Gastroesophageal sphincter (tissue), 4 donors: ENCODE measurements at regions not wholly inside any gene's neighbourhood (a gene's known extent, or its start where the extent isn't known, plus 50 kb on each side); places are given as distances from the start of the nearest gene placed in this dataset.

Experiments
- ATAC-seq: fragments of 150-250 bp; one replicate; pipeline ENCODE4 v1.9.1; 2016; ENCODE audit warnings: mild to moderate bottlenecking, moderate library complexity
- H3K27ac ChIP-seq, 4 donors: fragments of 200-600 bp; sonication (generic) in 3 of 4; 1 replicate in 3 of 4; 2 replicates in 1 of 4; pipeline ENCODE4 v1.5.1; 2016 to 2019
- H3K27me3 ChIP-seq: fragments of 200-600 bp; sonication (generic); one replicate; pipeline ENCODE4 v1.5.1; 2019
- H3K36me3 ChIP-seq, 2 donors: fragments of 200-600 bp; sonication (generic); one replicate each; pipeline ENCODE4 v1.5.1; 2019; ENCODE audit warnings: control low read depth in 1 of 2
- H3K4me1 ChIP-seq, 3 donors: fragments of 200-600 bp; sonication (generic); 1 replicate in 2 of 3; 2 replicates in 1 of 3; pipeline ENCODE4 v1.5.1; 2016 to 2019; ENCODE audit warnings: control low read depth in 2 of 3
- H3K4me3 ChIP-seq, 2 donors: fragments of 200-600 bp; sonication (generic); one replicate each; pipeline ENCODE4 v1.5.1; 2019; ENCODE audit warnings: mild to moderate bottlenecking in 1 of 2, moderate library complexity in 1 of 2
- H3K9me3 ChIP-seq, 3 donors: fragments of 200-600 bp; sonication (generic); one replicate each; pipeline ENCODE4 v1.5.1; 2017 to 2019; ENCODE audit warnings: control low read depth in 2 of 3
- EP300 ChIP-seq: sonication (generic); formaldehyde crosslinking; IDR thresholded peaks from one replicate; pipeline ENCODE4 v1.6.1; 2017; ENCODE audit warnings: antibody characterized with exemption, mild to moderate bottlenecking
- POLR2A ChIP-seq, 2 donors: fragments of 450-650 bp; IDR thresholded peaks; one replicate each; pipeline ENCODE4 v1.6.1; 2017; ENCODE audit warnings: antibody characterized with exemption in 2 of 2, mild to moderate bottlenecking in 2 of 2, moderate library complexity in 1 of 2
- POLR2AphosphoS5 ChIP-seq: sonication (generic); formaldehyde crosslinking; IDR thresholded peaks from one replicate; pipeline ENCODE4 v1.6.1; 2017; ENCODE audit warnings: antibody characterized with exemption
- WGBS, 2 donors: methylation state at CpG; one replicate each; pipeline ENCODE4 v1.1.5; 2018; ENCODE audit warnings: low coverage in 1 of 2; 5-methylcytosine and 5-hydroxymethylcytosine counted together
- TF ChIP-seq, protein P1 (sequence below), 4 experiments: fragments of 200-600 bp in 2 of 4; fragments of 450-650 bp in 2 of 4; sonication (generic) in 1 of 4; IDR thresholded peaks; one replicate each; pipeline ENCODE4 v1.5.1; 2017 to 2019; ENCODE audit warnings: antibody characterized with exemption in 4 of 4, mild to moderate bottlenecking in 2 of 4, moderate library complexity in 2 of 4

DNA sequence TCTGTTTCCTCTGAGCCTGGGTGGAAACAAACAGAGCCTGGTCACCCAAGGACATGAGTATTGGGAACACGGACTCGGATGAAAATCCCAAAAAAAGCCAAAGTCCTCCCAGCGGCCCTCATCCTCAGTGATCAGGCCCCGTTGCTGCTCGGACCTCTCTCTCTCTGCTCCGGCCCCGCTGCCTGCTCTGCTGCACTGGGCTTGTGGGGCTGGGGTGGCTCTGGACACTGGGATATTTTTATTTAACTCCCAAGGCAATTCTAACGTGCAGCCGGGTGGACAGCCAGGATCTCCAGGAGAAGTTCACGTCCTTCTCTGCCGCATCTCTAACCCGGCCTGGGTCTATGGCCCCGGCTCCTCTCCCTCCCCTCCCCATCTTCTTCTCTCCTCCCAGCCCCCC is 280.9 kb upstream of the TNRC6C start:
- Histone ChIP-seq H3K36me3 (no peaks in the 10 kb centered on the region), H3K9me3 (no peaks in the 10 kb centered on the region), H3K4me1 (peaks cover 0 to 46% (median 14%) of the 10 kb centered on the region in 3 donors), H3K27ac (no peak overlapping the region), H3K4me3 (no peak overlapping the region), H3K27me3 (no peaks in the 10 kb centered on the region)
- ATAC-seq, result no peak
- 69 to 100% methylated on average over 4 to 12 of the region's 13 CpGs for WGBS, 2 donors
- TF ChIP-seq POLR2AphosphoS5, result no peak
- no peak for TF ChIP-seq EP300
- no peak for TF ChIP-seq POLR2A (IDR thresholded peaks at IDR 0.05)
- TF ChIP-seq, protein P1, sequence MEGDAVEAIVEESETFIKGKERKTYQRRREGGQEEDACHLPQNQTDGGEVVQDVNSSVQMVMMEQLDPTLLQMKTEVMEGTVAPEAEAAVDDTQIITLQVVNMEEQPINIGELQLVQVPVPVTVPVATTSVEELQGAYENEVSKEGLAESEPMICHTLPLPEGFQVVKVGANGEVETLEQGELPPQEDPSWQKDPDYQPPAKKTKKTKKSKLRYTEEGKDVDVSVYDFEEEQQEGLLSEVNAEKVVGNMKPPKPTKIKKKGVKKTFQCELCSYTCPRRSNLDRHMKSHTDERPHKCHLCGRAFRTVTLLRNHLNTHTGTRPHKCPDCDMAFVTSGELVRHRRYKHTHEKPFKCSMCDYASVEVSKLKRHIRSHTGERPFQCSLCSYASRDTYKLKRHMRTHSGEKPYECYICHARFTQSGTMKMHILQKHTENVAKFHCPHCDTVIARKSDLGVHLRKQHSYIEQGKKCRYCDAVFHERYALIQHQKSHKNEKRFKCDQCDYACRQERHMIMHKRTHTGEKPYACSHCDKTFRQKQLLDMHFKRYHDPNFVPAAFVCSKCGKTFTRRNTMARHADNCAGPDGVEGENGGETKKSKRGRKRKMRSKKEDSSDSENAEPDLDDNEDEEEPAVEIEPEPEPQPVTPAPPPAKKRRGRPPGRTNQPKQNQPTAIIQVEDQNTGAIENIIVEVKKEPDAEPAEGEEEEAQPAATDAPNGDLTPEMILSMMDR (IDR thresholded peaks at IDR 0.05), result no peak

DNA sequence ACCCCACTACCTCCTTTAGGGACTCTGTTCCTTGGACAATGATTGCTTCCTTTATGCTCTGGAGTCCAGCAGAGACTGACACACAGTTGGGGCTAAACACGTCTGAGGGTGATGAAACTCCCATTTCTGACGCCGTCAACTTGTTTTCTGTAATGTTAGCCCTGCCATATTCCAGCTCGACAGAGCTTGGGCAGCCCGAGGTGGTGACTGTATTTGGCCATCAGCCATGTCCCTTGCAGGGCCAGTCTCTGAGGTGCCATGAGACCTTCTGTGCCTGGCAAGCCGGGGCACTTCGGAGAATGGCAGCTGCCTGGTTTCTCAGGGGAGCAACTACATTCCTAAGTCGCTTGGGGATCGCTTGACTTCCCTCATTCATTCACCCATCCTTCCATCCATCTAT is 278.9 kb upstream of the TNRC6C start:
- TF ChIP-seq EP300, result no peak
- no peak for TF ChIP-seq POLR2AphosphoS5
- no peak overlapping the region for H3K27ac ChIP-seq
- H3K9me3 ChIP-seq, result no peaks in the 10 kb centered on the region
- no peak overlapping the region for H3K4me3 ChIP-seq
- no peaks in the 10 kb centered on the region for H3K27me3 ChIP-seq
- peaks cover 0 to 47% (median 14%) of the 10 kb centered on the region in 3 donors for H3K4me1 ChIP-seq
- 76 to 92% methylated on average over 3 of the region's 9 CpGs for WGBS, 2 donors
- no peak for ATAC-seq
- no peaks in the 10 kb centered on the region for H3K36me3 ChIP-seq

DNA sequence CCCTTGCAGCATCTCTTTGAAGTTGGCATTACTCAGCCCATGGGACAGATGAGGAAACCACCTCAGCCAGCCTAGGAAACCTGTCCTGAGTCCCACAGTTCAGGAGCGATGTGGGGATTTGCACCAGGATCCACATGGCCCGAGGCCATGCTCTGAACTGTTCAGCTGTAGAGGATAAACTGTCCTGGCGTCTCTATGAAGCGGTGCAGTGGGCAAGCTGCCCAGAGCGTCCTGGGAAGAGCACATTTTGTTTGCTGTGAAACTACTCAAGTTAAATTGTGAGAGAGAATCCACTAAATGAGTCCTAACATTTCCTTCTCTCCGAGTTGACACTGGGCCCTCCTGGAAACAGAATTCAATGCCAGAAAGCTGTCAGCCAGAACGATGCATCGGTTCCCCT is 276.6 kb upstream of the TNRC6C start:
- TF ChIP-seq, protein P1 (IDR thresholded peaks at IDR 0.05), result peak in 2 of 4 experiments; percentile 44 to 45
- TF ChIP-seq EP300, result no peak
- no peak for TF ChIP-seq POLR2A (IDR thresholded peaks at IDR 0.05)
- peak; percentile 60 for TF ChIP-seq POLR2AphosphoS5
- no peaks in the 10 kb centered on the region for H3K9me3 ChIP-seq
- no peaks in the 10 kb centered on the region for H3K27me3 ChIP-seq
- WGBS, 2 donors, result 8% methylated on average over 7 of the region's 8 CpGs; no CpG with 5 or more reads in 1 of the 2 donors
- H3K4me1 ChIP-seq, result peaks cover 0 to 32% (median 3%) of the 10 kb centered on the region in 3 donors
- peak overlapping the region in 3 of 4 donors; percentile 67 to 75 (median 71) for H3K27ac ChIP-seq
- H3K4me3 ChIP-seq, result no peak overlapping the region
- ATAC-seq, result peak; percentile 90
- no peaks in the 10 kb centered on the region for H3K36me3 ChIP-seq

DNA sequence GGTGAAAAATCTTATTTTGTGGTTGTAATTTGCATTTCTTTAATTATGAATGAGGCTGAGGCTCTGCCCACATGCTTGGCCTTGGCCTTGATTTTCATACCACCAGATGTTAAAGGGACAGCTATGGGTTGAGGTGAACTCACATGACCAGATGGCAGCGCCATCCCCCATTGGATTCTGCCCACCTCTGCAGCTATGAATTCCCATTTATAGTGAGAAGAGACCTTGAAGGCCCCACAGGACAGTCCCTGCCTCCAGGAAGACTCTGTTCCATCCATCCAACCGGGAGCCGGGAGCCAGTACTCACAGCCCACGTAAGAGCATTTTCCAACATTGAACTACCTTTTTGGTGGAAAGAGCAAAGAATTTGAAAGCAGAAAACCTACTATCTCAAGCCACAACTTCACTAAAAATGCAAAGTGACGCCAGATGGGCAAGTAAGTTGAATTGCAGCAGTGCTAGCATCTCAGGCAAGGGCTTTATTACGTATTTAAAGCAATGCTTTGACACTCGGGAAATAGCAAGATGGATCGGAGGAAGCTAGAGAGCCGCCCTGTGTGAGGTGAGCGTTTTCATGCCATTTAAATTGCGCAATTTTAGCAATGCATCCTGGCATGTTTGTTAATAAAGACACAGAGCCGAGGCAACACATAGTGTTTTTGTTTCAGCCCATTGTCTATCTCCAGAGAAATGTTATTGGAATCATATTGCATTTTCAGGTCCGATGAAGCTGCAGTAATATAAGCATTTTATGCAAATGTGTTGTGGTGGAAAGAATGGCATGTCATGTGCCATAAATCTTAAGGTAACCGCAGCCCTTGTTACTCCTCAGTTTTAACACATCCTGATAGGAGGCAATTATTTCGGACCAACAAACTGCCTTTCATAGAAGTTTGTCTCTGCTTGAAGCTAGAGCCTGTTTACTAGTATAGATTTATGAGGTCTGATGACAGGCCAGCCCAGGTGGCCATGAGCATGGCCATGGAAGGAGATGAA is 273.4 kb upstream of the TNRC6C start:
- H3K27me3 ChIP-seq, result no peaks in the 10 kb centered on the region
- ATAC-seq, result no peak
- TF ChIP-seq POLR2A (IDR thresholded peaks at IDR 0.05) (no peak), POLR2AphosphoS5 (no peak), EP300 (no peak)
- no peaks in the 10 kb centered on the region for H3K9me3 ChIP-seq
- no peak overlapping the region for H3K27ac ChIP-seq
- 74 to 88% methylated on average over 14 to 15 of the region's 15 CpGs for WGBS, 2 donors
- no peak overlapping the region for H3K4me3 ChIP-seq
- H3K4me1 ChIP-seq, result peaks cover 0 to 23% (median 3%) of the 10 kb centered on the region in 3 donors
- no peaks in the 10 kb centered on the region for H3K36me3 ChIP-seq

DNA sequence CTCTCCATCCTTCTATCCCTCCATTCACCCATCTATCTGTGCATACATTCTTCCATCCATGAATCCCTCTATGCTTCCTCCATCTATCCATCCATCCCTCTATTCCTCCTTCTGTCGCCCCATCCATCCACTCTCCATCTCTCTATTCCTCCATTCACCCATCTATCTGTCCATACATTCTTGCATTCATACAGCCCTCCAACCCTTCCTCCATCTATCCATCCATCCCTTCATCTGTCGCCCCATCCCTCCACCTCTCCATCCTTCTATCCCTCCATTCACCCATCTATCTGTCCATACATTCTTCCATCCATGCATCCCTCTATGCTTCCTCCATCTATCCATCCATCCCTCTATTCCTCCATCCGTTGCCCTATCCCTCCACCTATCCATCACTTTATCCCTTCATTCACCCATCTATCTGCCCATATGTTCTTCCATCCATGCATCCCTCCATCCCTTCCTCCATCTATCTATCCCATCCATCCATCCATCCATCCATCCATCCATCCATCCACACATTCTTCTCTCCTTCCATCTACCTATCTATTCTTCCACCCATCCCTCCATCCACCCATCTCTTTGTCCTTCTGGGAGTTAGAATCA is 272.5 kb upstream of the TNRC6C start:
- no peak for ATAC-seq
- Histone ChIP-seq H3K9me3 (no peaks in the 10 kb centered on the region), H3K4me3 (no peak overlapping the region), H3K4me1 (peaks cover 0 to 28% (median 3%) of the 10 kb centered on the region in 3 donors), H3K36me3 (no peaks in the 10 kb centered on the region), H3K27me3 (no peaks in the 10 kb centered on the region), H3K27ac (no peak overlapping the region)
- 86 to 92% methylated on average over 3 of the region's 3 CpGs for WGBS, 2 donors
- TF ChIP-seq POLR2AphosphoS5, result no peak
- TF ChIP-seq EP300, result no peak
- TF ChIP-seq POLR2A (IDR thresholded peaks at IDR 0.05), result no peak
- TF ChIP-seq, protein P1 (IDR thresholded peaks at IDR 0.05), result no peak
